HG03378 (cell line): ENCODE measurements at regions not wholly inside any gene's neighbourhood (a gene's known extent, or its start where the extent isn't known, plus 50 kb on each side); places are given as distances from the start of the nearest gene placed in this dataset.
"Not testable (repeated sequence)": the region's sequence is repeated elsewhere in the genome, so short reads cannot be mapped to it uniquely, and the experiment has no call there.

Experiments used
- ATAC-seq: cut with Tn5 transposase; IDR thresholded peaks from one replicate; pipeline ENCODE4 v1.9.1; 2021; ENCODE audit warnings: mild to moderate bottlenecking, moderate library complexity; ENCODE audit not compliant: unreplicated experiment

- ATAC-seq, result no peak
Measured at GRCh38 chr4:11813951-11814446, 385.3 kb upstream of the HS3ST1 start.

DNA sequence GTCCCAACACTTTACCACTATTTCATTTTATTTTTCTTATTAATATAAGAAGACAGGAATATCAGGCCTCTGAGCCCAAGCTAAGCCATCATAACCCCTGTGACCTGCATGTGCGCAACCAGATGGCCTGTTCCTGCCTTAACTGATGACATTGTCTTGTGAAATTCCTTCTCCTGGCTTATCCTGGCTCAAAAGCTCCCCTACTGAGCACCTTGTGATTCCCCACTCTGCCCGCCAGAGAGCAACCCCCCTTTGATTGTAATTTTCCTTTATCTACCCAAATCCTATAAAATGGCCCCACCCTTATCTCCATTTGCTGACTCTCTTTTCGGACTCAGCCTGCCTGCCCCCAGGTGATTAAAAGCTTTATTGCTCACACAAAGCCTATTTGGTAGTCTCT, 382.8 kb upstream of the HS3ST1 start:
- ATAC-seq, result not testable (repeated sequence)

DNA sequence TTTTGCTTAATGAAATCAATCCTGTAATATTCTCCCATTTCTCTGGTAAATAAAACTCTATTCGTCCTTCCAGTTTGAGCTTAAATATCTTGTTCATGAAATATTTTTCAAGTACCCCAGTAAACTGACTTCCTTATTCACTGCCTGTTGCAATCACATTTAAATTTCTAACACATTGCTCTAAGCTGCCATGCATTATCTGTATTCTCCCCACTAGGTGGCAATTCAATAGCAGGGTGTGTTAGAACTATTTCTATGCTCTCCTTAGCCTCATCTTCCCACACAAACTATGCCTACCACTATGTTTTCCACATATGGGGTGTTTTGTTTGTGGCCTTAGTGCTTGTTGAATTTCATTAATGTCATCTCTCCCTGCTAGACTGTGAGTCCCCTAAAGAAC, 377.1 kb upstream of the HS3ST1 start:
- peak; percentile 58 for ATAC-seq

GRCh38 chr4:11801466-11802446, 373.1 kb upstream of the HS3ST1 start:
- no peak for ATAC-seq

GRCh38 chr4:11799196-11799595, 370.5 kb upstream of the HS3ST1 start:
- ATAC-seq, result no peak

GRCh38 chr4:11791797-11792196, 363.1 kb upstream of the HS3ST1 start:
- no peak for ATAC-seq

DNA sequence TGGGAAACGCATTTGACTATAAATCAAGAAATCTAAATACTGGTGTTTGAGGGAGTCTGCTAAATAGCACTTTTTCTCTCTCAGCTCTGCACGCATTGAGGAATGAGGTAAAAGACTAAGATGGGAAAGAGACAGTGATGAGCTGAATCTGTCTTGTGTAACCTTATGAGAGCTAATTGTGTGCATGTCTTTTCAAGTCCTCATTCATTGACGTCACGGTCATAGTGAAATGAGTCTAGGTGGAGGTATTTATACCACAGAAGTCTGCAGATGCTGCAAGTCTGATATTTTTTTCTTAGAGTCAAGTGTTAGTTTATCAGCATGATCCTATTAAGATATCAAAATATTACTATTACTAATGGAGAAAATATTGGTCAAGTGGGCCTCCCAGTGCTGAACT, 361.5 kb upstream of the HS3ST1 start:
- ATAC-seq, result no peak

GRCh38 chr4:11783588-11783987, 354.9 kb upstream of the HS3ST1 start:
- no peak for ATAC-seq

DNA sequence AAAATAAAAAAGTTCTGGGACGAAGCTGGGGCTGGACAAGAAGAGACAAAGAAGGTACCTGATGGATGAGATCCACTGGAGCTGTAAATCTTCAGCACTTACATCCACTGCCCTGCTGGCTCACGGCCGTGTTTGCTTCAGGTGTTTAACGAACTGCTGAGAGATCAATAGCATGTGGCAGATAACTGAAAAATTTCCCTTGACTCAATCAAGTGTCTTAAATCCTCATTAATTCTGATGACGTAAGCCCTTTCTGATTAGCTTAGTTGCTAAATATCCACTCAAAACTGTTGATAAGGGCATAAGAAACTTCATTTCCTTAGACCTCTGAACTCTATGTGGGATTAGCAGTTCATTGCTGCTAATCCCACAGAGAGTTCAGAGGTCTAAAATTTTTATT, 354.2 kb upstream of the HS3ST1 start:
- no peak for ATAC-seq

DNA sequence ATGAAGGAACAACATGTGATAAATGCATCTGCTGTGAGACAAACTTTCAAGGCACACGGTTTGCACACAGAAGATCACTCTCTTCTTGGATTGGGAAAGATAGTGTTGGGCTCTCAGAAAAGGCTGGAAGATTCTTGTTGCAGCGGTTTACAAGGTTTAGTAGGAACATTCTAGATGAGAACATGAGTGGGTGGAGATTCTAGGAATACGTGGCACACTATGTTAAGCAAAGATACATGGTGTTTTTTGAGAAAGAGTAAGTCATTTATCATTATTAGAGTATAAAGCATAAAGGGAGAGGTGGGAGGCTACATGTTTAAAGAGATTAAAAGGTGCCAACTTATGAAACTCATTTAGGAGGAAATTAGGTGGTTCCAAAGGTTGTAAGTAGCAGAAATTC, 348.8 kb upstream of the HS3ST1 start:
- ATAC-seq, result no peak

GRCh38 chr4:11774346-11774745, 345.7 kb upstream of the HS3ST1 start:
- ATAC-seq, result no peak

GRCh38 chr4:11773798-11774197, 345.1 kb upstream of the HS3ST1 start:
- ATAC-seq, result no peak

DNA sequence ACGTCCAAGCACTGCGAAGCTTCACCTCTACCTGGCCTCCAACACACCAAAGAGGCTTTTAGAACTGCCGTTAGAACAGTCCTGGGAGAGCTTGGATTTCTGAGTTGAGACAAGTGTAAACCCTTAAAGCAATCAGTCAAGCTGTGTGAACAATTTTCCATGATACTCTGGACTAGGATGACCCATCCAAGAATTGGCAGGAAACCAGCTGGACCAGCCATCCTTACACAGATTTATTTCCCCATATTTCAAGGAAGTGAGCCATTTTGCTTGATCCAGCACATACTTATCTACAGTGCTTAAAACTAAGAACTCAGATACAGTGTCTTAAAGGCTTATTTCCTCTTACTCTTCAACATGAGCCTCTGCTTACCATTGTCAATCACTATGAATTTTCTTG, 340.7 kb upstream of the HS3ST1 start:
- no peak for ATAC-seq

DNA sequence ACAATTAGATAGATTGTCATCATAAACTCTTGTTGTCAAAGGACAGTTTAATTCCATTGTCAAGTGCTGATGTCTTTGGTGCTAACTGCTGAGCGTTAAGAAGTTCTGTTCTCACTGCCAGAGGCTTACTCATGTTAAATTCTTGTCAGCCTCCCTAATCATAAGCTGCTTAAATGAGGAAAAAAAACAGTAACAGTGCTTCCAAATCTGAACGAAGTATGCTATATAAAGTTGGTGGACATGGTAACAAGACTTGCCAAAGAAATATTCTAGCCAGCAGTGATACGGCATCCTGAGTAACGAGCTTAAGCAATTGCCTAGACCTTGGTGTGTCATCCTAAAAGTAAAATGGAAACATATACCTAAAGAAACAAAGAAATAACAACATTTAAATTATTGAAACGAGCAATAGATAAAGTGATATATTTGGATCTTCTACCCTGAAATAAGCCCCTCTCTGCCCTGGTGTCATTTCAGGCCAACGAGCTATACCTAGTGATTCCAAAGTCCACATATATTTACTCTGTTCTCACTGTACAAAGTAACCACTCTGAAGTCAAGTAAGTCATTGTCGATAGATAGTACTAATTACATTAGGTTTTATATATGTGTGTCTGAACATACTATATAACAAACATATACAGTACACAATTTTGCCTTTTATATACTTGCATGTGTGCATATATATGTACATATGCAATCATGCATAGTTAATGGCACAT, 339.7 kb upstream of the HS3ST1 start:
- ATAC-seq, result no peak

DNA sequence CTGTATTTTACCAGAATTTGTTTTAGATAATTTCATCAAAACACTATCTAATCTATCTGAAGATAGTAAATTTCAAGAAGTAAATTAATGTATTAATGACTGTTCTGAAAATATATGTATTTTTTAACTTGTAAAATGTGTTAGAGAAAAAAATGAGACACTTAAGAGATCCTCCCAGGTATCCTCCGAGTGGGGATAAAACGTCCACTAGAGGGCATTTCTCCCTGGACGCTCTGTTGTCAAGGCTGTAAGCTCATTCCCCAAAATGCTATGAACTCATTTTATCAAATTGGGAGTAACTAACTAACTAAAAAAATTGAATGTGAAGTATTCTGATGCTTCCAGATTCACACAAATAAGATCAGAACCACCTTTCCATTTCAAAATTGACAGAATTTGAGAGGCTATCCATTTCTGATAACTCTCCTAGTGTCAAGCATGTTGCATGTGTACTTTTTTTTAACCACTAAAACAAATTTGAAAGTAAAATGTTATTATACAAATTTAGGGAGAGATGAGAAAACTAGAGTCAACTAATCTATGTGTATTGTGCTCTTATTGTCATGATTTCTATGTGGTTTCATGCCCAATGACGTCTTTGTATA, 337.3 kb upstream of the HS3ST1 start:
- ATAC-seq, result no peak

DNA sequence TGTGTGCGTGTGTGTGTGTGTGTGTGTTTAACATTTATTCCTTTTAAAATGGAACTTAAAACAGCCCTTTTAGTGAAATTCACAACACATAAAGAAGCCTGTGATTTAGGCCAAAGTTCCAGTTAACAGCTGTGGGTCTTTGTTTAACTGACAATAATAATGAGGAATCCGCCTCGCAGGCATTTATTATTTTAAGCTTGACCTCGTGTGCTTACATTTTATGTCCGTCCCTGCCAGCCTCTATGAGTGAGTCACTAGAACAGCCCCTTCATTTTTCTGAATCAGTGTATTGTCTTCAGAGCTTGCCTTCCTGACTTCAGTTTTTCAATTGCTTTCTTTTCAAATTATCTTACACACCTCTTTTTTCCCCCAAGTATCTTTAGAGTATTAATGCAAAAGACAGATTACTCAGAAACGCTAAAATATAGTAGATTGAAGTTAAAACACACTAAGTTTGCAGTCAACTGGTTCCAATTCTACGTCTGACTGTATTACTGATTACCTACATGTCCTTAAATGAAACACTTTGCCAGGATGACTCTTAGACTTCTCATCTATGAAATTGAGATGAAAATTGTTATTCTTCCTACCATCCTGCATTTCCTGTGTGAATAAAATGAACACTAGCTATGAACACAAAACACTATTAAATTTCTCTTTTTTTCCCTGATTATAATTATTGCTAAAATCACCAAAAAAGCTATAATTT, 319.6 kb upstream of the HS3ST1 start:
- ATAC-seq, result no peak

GRCh38 chr4:11746734-11747133, 318.0 kb upstream of the HS3ST1 start:
- ATAC-seq, result no peak

DNA sequence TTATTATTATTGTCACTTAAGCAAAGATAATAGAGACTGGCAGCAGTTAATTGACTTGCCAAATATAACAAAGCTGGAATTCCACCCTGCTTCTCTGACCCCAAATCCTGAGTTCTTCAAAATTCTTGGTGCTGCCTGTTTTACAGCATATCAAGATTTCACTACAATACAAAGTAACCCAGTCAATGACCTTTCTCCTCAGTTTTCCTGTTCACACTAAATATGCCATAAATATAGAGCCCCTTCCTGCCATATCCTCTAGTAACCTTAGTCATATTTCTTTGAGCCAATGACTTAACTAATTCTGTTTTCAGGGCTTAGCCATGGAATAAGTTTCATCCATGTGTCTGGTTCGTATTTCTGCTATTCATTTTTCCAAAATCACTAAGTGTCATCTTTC, 315.3 kb upstream of the HS3ST1 start:
- ATAC-seq, result no peak

DNA sequence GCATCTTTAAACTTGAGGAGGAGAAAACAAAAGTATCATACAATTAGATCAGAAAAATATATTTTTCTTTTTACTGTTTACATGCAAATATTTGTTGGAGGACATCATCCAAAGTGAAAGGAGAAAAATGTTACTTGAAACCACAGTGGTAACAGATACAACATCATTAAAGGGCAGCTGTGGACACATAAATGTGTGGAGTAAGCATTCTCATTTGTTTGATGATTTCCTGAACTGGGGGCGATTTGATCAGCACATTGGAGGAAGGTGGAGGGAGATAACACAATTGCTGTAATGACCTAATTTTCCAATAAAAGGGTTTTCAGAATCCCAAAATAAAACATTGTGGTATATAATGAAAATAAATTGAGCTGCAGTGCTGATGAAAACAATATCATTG, 314.5 kb upstream of the HS3ST1 start:
- ATAC-seq, result no peak

DNA sequence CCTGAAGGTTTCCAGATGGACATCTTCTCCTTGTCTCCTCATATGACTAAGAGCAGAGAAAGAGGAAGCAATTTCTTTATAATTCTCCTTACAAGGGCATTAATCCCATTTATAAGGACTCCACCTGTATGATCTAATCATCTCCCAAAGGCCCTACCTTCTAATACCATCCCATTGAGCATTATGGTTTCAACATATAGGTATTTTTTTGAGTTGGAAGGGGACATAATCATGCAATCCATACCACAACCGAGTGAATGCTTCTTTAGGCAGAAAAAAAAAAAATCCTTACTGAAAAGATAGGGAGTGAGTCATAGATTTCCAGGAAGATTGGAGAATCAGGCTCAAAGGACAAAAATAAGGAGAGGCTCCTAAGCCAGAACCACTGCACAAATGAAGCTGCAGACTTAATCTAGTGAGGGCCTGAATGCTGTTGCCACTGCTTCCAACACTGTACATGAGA, 312.5 kb upstream of the HS3ST1 start:
- no peak for ATAC-seq

- ATAC-seq, result no peak
Measured at GRCh38 chr4:11739992-11740391, 311.3 kb upstream of the HS3ST1 start.
